CD8-positive, alpha-beta memory T cell (primary cell): ENCODE measurements at regions not wholly inside any gene's neighbourhood (a gene's known extent, or its start where the extent isn't known, plus 50 kb on each side); places are given as distances from the start of the nearest gene placed in this dataset.

ENCODE experiments used
- CTCF ChIA-PET: fragments of 350-600 bp; sonication (Branson Sonifier 250); formaldehyde crosslinking; loops from one replicate; lab custom pipeline; 2021; ENCODE audit warnings: antibody characterized with exemption; lab: Charles Lee
- POLR2A ChIA-PET: fragments of 350-600 bp; sonication (Branson Sonifier 250); formaldehyde crosslinking; loops from one replicate; lab custom pipeline; 2021; ENCODE audit warnings: antibody characterized with exemption; lab: Charles Lee
- DNase-seq, 5 donors: peaks; one replicate each; pipeline versions ENCODE4 v3.0.0 to v3.0.0-alpha.2; 2020 to 2022; ENCODE audit warnings: mixed read lengths in 1 of 5
- H3K27ac ChIP-seq: one replicate; pipeline ENCODE4 v1.7.0; 2013; ENCODE audit warnings: low read depth, mild to moderate bottlenecking, low read length, moderate library complexity
- H3K27me3 ChIP-seq: 2 replicates; pipeline ENCODE4 v1.7.0; 2013; ENCODE audit warnings: low read length, mild to moderate bottlenecking; ENCODE audit not compliant: insufficient read depth, poor library complexity, severe bottlenecking
- H3K36me3 ChIP-seq: 2 replicates; pipeline ENCODE4 v1.7.0; 2013; ENCODE audit warnings: mild to moderate bottlenecking, low read length, moderate library complexity; ENCODE audit not compliant: insufficient read depth
- H3K4me1 ChIP-seq: 2 replicates; pipeline ENCODE4 v1.7.0; 2013; ENCODE audit warnings: mild to moderate bottlenecking, low read length, moderate library complexity; ENCODE audit not compliant: insufficient read depth
- H3K4me3 ChIP-seq: 2 replicates; pipeline ENCODE4 v1.7.0; 2013; ENCODE audit warnings: mild to moderate bottlenecking, low read length
- H3K9me3 ChIP-seq: 2 replicates; pipeline ENCODE4 v1.7.0; 2013; ENCODE audit warnings: mild to moderate bottlenecking, low read length
- H3K27ac Mint-ChIP-seq, 8 donors: one replicate each; pipeline ENCODE4 v1.8.0; 2020 to 2021; ENCODE audit warnings: mixed read lengths in 8 of 8, mild to moderate bottlenecking in 6 of 8, inconsistent platforms in 3 of 8, moderate library complexity in 3 of 8
- H3K27me3 Mint-ChIP-seq, 2 donors: one replicate each; pipeline ENCODE4 v1.8.0; 2020 to 2021; ENCODE audit warnings: mixed read lengths in 2 of 2, mild to moderate bottlenecking in 1 of 2, moderate library complexity in 1 of 2
- H3K36me3 Mint-ChIP-seq, 3 donors: one replicate each; pipeline ENCODE4 v1.8.0; 2020 to 2021; ENCODE audit warnings: mixed read lengths in 3 of 3, inconsistent platforms in 1 of 3, mild to moderate bottlenecking in 1 of 3
- H3K4me1 Mint-ChIP-seq, 3 donors: one replicate each; pipeline ENCODE4 v1.8.0; 2020 to 2021; ENCODE audit warnings: mixed read lengths in 3 of 3, inconsistent platforms in 1 of 3, mild to moderate bottlenecking in 1 of 3
- H3K4me3 Mint-ChIP-seq, 7 donors: one replicate each; pipeline ENCODE4 v1.8.0; 2020 to 2021; ENCODE audit warnings: mixed read lengths in 7 of 7, mild to moderate bottlenecking in 6 of 7, moderate library complexity in 4 of 7, inconsistent platforms in 2 of 7
- H3K9me3 Mint-ChIP-seq, 5 donors: one replicate each; pipeline ENCODE4 v1.8.0; 2020 to 2022; ENCODE audit warnings: mixed read lengths in 5 of 5, mild to moderate bottlenecking in 3 of 5, moderate library complexity in 2 of 5, inconsistent platforms in 1 of 5

DNA sequence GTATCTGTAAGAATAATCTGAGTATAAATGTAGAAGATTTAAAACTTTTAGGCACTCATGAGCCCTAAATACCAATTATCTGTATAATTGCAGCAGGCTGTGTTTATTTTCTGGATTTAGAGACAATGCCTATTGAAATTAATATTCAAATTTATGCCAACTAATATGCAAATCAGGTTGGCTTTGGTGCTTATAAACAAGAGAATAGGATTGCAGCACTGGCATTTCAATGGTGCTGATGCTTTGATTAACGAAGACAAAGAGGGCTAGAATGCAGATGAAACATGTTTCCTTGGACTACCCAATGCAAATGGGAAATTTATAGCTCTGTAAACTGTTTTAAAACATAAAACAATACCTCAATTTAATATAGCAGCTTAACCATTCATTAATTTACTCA, 70.7 kb upstream of the GATB start:
- Histone ChIP-seq H3K4me1 (no peaks in the 10 kb centered on the region), H3K27ac (no peak overlapping the region), H3K9me3 (no peaks in the 10 kb centered on the region), H3K4me3 (no peak overlapping the region), H3K27me3 (no peaks in the 10 kb centered on the region), H3K36me3 (no peaks in the 10 kb centered on the region)
- Mint-ChIP-seq H3K4me1 (no peaks in the 10 kb centered on the region), H3K9me3 (no peaks in the 10 kb centered on the region), H3K36me3 (peaks cover 0 to 6% (median 0%) of the 10 kb centered on the region in 3 donors), H3K4me3 (no peak overlapping the region), H3K27me3 (peaks cover 0 to 13% of the 10 kb centered on the region in 2 donors), H3K27ac (no peak overlapping the region)
- DNase-seq = no peak
- ChIA-PET POLR2A (no interaction called here), CTCF (no interaction called here)

DNA sequence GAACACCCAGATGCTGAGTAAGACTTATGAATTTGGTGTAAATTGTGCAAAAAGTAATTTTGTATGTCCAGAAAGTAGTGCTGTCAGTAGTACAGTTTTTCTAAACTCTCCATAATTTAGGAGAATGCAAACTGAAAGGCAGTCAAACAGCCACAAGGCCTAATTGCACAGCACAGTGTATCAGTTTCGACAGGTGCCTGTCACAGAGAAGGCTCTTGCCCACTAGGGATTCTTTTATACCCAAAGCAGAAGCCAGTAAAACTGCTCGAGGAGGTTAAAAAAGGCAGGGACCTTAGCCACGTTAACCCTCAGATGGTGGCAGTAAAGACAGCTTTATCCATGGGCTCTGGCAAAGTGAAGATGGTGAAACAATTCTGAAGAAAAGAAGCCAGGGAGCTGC, 69.4 kb upstream of the GATB start:
- no peak for DNase-seq
- Histone ChIP-seq H3K27ac (no peak overlapping the region), H3K9me3 (no peaks in the 10 kb centered on the region), H3K4me1 (no peaks in the 10 kb centered on the region), H3K36me3 (no peaks in the 10 kb centered on the region), H3K27me3 (no peaks in the 10 kb centered on the region), H3K4me3 (no peak overlapping the region)
- H3K4me3 Mint-ChIP-seq = no peak overlapping the region
- H3K27ac Mint-ChIP-seq = no peak overlapping the region
- no peaks in the 10 kb centered on the region for H3K9me3 Mint-ChIP-seq
- peaks cover 0 to 6% (median 0%) of the 10 kb centered on the region in 3 donors for H3K36me3 Mint-ChIP-seq
- peaks cover 0 to 13% of the 10 kb centered on the region in 2 donors for H3K27me3 Mint-ChIP-seq
- ChIA-PET POLR2A (no interaction called here), CTCF (no interaction called here)
- H3K4me1 Mint-ChIP-seq = no peaks in the 10 kb centered on the region

DNA sequence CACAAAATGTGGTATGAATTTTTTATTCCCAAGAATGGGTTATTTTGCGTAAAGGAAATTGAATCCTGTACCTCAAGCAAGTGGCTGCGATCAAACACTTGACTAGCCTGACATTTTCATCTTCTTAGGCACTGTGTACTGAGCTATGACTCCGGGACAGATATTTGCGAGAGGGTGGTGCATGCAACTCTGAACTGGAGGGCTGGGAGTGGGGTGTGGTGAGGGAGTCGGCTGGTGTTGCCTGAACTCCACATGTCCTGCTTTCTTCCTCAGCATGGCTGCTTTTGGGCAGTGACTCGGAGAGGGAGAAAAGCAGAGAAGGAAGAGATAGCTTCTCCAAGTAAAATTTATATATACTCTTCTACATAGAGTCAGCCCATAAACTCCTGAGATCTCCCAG, 68.5 kb upstream of the GATB start:
- H3K9me3 Mint-ChIP-seq = no peaks in the 10 kb centered on the region
- H3K27me3 Mint-ChIP-seq = peaks cover 0 to 13% of the 10 kb centered on the region in 2 donors
- Histone ChIP-seq H3K27me3 (no peaks in the 10 kb centered on the region), H3K27ac (no peak overlapping the region), H3K36me3 (no peaks in the 10 kb centered on the region), H3K9me3 (no peaks in the 10 kb centered on the region), H3K4me3 (no peak overlapping the region), H3K4me1 (no peaks in the 10 kb centered on the region)
- H3K4me1 Mint-ChIP-seq = no peaks in the 10 kb centered on the region
- POLR2A ChIA-PET = no interaction called here
- peaks cover 0 to 6% (median 0%) of the 10 kb centered on the region in 3 donors for H3K36me3 Mint-ChIP-seq
- H3K4me3 Mint-ChIP-seq = no peak overlapping the region
- CTCF ChIA-PET = no interaction called here
- no peak for DNase-seq
- no peak overlapping the region for H3K27ac Mint-ChIP-seq

DNA sequence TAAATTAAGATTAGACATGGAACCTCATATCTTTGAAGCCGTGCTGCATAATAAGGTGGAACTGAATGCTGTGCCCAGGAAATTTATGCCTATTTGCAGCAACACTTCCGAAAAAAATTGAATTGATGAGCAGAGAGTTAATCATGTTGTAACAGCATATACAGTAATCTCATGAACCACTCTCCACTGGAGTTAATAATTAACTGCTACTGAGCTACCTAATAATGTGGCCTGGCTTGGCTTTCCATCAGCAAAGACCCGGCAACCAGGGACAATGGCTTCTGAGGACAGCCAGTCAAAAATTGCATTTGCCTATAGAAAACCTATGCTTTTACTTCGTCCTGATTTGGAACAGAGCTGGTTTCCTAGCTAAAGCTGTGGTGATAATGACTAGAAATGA, 63.8 kb upstream of the GATB start:
- Mint-ChIP-seq H3K27me3 (peaks cover 2 to 28% of the 10 kb centered on the region in 2 donors), H3K36me3 (peaks cover 0 to 11% (median 0%) of the 10 kb centered on the region in 3 donors), H3K4me1 (no peaks in the 10 kb centered on the region), H3K27ac (no peak overlapping the region), H3K9me3 (no peaks in the 10 kb centered on the region), H3K4me3 (no peak overlapping the region)
- POLR2A ChIA-PET = no interaction called here
- Histone ChIP-seq H3K27me3 (no peaks in the 10 kb centered on the region), H3K4me3 (no peak overlapping the region), H3K4me1 (no peaks in the 10 kb centered on the region), H3K27ac (no peak overlapping the region), H3K36me3 (no peaks in the 10 kb centered on the region), H3K9me3 (no peaks in the 10 kb centered on the region)
- CTCF ChIA-PET = no interaction called here
- DNase-seq = no peak

DNA sequence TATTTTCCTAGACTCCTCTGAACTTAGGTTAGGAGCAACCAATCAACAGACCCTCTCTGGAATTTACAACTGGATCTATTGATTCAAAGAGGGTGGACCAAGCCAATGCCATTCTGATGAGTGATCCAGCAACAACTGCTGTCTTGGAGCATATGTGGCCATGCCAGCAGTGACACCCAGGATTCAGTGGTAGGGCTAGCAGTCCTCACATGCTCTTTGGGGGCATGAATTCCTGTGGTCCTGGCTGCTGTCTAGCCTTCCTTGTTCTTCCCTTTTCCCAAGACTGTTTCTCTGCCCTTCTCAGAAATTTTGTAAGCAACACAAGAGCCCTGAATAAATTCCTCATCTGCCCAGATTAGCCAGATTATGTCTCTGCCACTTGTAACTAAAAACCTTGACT, 61.5 kb upstream of the GATB start:
- CTCF ChIA-PET = no interaction called here
- no peaks in the 10 kb centered on the region for H3K36me3 ChIP-seq
- H3K9me3 ChIP-seq = no peaks in the 10 kb centered on the region
- H3K4me1 Mint-ChIP-seq = no peaks in the 10 kb centered on the region
- no peak overlapping the region for H3K4me3 ChIP-seq
- H3K27me3 ChIP-seq = no peaks in the 10 kb centered on the region
- POLR2A ChIA-PET = no interaction called here
- H3K9me3 Mint-ChIP-seq = no peaks in the 10 kb centered on the region
- H3K4me3 Mint-ChIP-seq = no peak overlapping the region
- DNase-seq = no peak
- H3K27ac ChIP-seq = no peak overlapping the region
- peaks cover 0 to 11% (median 0%) of the 10 kb centered on the region in 3 donors for H3K36me3 Mint-ChIP-seq
- H3K4me1 ChIP-seq = no peaks in the 10 kb centered on the region
- no peak overlapping the region for H3K27ac Mint-ChIP-seq
- H3K27me3 Mint-ChIP-seq = peaks cover 2 to 19% of the 10 kb centered on the region in 2 donors

DNA sequence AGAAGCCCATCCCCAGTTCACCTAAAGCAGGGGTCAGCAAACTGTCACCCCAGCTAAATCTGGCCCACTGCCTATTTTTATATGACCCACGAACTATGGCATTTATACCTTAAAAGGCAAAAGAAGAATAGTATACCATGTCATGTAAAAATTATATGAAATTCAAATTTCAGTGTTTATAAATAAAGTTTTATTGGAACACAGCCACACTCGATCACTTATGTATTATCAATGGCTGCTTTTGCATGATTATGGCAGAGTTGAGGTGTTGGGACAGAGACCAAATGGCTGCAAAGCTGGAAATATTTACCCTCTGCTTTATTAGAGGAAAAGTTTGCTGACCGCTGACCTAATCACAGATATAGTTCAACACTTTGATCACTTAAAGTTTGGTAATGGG, 59.2 kb upstream of the GATB start:
- H3K27ac Mint-ChIP-seq = no peak overlapping the region
- peaks cover 0 to 5% (median 0%) of the 10 kb centered on the region in 3 donors for H3K36me3 Mint-ChIP-seq
- Histone ChIP-seq H3K4me1 (no peaks in the 10 kb centered on the region), H3K9me3 (no peaks in the 10 kb centered on the region), H3K27ac (no peak overlapping the region), H3K36me3 (no peaks in the 10 kb centered on the region), H3K27me3 (no peaks in the 10 kb centered on the region), H3K4me3 (no peak overlapping the region)
- ChIA-PET POLR2A (no interaction called here), CTCF (no interaction called here)
- no peak for DNase-seq
- H3K27me3 Mint-ChIP-seq = peaks cover 6 to 19% of the 10 kb centered on the region in 2 donors
- H3K4me3 Mint-ChIP-seq = no peak overlapping the region
- H3K9me3 Mint-ChIP-seq = no peaks in the 10 kb centered on the region
- no peaks in the 10 kb centered on the region for H3K4me1 Mint-ChIP-seq

DNA sequence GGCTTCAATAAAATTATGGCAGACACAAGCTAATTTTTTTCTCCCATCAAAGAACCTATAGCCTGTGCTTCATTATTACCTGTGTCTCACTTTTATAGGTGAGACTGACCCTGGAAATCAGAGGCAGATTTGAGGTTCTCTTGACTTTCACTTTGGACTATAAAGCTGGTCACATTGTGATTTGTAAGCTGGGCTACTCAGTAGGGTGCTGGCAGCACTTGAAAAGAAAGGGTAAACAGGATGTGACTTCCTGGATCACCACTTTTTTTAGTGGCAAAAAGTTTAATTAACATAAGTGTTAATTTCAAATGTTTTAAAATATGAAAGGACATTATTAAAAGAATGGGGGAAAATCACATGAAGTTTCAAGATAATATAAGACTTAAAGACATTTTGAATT, 50.6 kb upstream of the GATB start:
- CTCF ChIA-PET = no interaction called here
- DNase-seq = no peak
- Mint-ChIP-seq H3K27ac (no peak overlapping the region), H3K4me3 (no peak overlapping the region), H3K4me1 (peaks cover 1 to 9% (median 9%) of the 10 kb centered on the region in 3 donors), H3K9me3 (no peaks in the 10 kb centered on the region), H3K36me3 (no peaks in the 10 kb centered on the region), H3K27me3 (peaks cover 3 to 4% of the 10 kb centered on the region in 2 donors)
- Histone ChIP-seq H3K4me3 (no peak overlapping the region), H3K9me3 (no peaks in the 10 kb centered on the region), H3K27ac (no peak overlapping the region), H3K4me1 (no peaks in the 10 kb centered on the region), H3K36me3 (no peaks in the 10 kb centered on the region), H3K27me3 (no peaks in the 10 kb centered on the region)
- POLR2A ChIA-PET = no interaction called here
